Upper lobe of left lung (tissue), 4 donors: ENCODE measurements at regions not wholly inside any gene's neighbourhood (a gene's known extent, or its start where the extent isn't known, plus 50 kb on each side); places are given as distances from the start of the nearest gene placed in this dataset.

ENCODE experiments used
- CTCF ChIP-seq, 6 experiments: fragments of 450-650 bp in 4 of 6; fragments of 200-600 bp in 2 of 6; sonication (generic) in 2 of 6; IDR thresholded peaks; one replicate each; pipeline ENCODE4 v1.5.1; 2016 to 2019; ENCODE audit warnings: antibody characterized with exemption in 6 of 6
- POLR2A ChIP-seq, 4 donors: fragments of 450-650 bp; IDR thresholded peaks; one replicate each; pipeline ENCODE4 v1.5.1; 2016 to 2017; ENCODE audit warnings: antibody characterized with exemption in 4 of 4, mild to moderate bottlenecking in 2 of 4
- POLR2AphosphoS5 ChIP-seq, 2 donors: sonication (generic); formaldehyde crosslinking; IDR thresholded peaks; one replicate each; pipeline ENCODE4 v1.5.1; 2017; ENCODE audit warnings: antibody characterized with exemption in 2 of 2

- TF ChIP-seq CTCF (IDR thresholded peaks at IDR 0.05): no peak
- no peak for TF ChIP-seq POLR2A (IDR thresholded peaks at IDR 0.05)
- no peak for TF ChIP-seq POLR2AphosphoS5 (IDR thresholded peaks at IDR 0.05)
Measured at GRCh38 chr19:28505134-28505533, 707.8 kb downstream of the UQCRFS1 start.
